NB4 (cell line): ENCODE measurements at regions not wholly inside any gene's neighbourhood (a gene's known extent, or its start where the extent isn't known, plus 50 kb on each side); places are given as distances from the start of the nearest gene placed in this dataset.

Experiments
- MYC ChIP-seq: IDR thresholded peaks from 2 replicates; pipeline ENCODE4 v1.6.1; 2011; ENCODE audit warnings: low read depth, low read length
- POLR2A ChIP-seq: IDR thresholded peaks from 2 replicates; pipeline ENCODE4 v1.6.1; 2011; ENCODE audit warnings: mild to moderate bottlenecking; ENCODE audit not compliant: insufficient read length; ENCODE audit errors: extremely low read depth
- TF ChIP-seq, protein P1 (sequence below): IDR thresholded peaks from one replicate; pipeline ENCODE4 v1.5.1; 2012; ENCODE audit warnings: low read depth, low read length

DNA sequence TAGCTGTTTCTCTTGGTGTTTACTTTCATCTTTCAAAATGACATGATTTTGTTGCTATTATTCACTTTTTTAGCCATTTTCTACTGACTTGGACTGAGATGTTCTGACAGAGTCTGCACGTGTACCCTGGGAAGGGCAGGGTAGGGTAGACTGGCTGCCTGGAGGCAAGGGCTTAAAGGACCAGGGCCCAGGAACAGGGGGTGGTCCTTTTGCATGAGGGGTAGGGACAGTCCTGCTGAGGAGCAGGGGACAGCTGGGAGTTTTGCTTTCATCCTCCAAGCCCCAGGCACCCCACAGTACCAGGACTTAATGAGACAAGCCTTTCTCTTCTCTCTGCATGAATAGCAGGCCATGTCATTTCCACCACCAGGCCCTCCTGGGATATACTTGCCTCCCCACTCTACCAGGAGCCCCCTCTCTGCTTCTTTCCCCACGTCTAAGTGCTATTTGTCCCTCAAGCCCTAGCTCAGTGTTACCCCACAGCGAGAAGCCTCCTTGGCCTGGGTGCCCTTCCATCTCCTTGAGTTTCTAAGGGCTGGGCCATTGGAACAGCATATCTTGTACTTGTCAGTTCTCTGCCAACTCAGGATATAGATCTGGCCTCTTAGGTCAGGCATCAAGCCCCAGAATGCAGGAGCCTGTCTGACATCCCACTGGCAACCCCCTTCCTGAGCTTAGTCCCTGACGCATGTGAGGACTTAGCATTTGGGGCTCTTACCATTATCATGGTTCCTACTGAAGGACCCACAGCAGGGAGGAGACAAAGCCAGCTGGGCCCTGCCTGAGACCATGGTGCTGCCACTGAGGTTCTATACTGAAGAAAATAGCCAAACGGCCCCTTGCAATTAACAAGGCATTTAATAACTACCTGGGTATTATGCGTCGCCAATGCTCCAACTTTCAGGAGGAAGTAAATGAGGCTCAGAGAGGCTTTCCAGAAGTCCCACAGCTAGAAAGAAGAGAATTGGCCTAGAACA lies 78.4 kb upstream of the UNC5B start:
- TF ChIP-seq, protein P1, sequence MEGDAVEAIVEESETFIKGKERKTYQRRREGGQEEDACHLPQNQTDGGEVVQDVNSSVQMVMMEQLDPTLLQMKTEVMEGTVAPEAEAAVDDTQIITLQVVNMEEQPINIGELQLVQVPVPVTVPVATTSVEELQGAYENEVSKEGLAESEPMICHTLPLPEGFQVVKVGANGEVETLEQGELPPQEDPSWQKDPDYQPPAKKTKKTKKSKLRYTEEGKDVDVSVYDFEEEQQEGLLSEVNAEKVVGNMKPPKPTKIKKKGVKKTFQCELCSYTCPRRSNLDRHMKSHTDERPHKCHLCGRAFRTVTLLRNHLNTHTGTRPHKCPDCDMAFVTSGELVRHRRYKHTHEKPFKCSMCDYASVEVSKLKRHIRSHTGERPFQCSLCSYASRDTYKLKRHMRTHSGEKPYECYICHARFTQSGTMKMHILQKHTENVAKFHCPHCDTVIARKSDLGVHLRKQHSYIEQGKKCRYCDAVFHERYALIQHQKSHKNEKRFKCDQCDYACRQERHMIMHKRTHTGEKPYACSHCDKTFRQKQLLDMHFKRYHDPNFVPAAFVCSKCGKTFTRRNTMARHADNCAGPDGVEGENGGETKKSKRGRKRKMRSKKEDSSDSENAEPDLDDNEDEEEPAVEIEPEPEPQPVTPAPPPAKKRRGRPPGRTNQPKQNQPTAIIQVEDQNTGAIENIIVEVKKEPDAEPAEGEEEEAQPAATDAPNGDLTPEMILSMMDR, result no peak
- TF ChIP-seq POLR2A (no peak), MYC (no peak)
